Stimulated activated memory B cell treated with anti-CD40 and anti-IgM and Interleukin-4, amounts not matched to agents 10 μg/mL and 1 μg/mL and 100 μg/mL, for 72 hours (primary cell): ENCODE measurements at regions not wholly inside any gene's neighbourhood (a gene's known extent, or its start where the extent isn't known, plus 50 kb on each side); places are given as distances from the start of the nearest gene placed in this dataset.

ENCODE experiments used
- ATAC-seq: fragments of 150-1000 bp; cut with Tn5 transposase; 2 replicates; pipeline ENCODE4 v1.10.0; 2021
- H3K27ac Mint-ChIP-seq: one replicate; pipeline ENCODE4 v1.8.0; 2022; ENCODE audit warnings: mild to moderate bottlenecking, mixed read lengths
- H3K27me3 Mint-ChIP-seq: one replicate; pipeline ENCODE4 v1.8.0; 2022; ENCODE audit warnings: mixed read lengths
- H3K36me3 Mint-ChIP-seq: one replicate; pipeline ENCODE4 v1.8.0; 2022; ENCODE audit warnings: mixed read lengths
- H3K4me1 Mint-ChIP-seq: one replicate; pipeline ENCODE4 v1.8.0; 2022; ENCODE audit warnings: mixed read lengths
- H3K4me3 Mint-ChIP-seq: one replicate; pipeline ENCODE4 v1.8.0; 2022; ENCODE audit warnings: mild to moderate bottlenecking, moderate library complexity, mixed read lengths
- H3K9me3 Mint-ChIP-seq: one replicate; pipeline ENCODE4 v1.8.0; 2022; ENCODE audit warnings: mixed read lengths

DNA sequence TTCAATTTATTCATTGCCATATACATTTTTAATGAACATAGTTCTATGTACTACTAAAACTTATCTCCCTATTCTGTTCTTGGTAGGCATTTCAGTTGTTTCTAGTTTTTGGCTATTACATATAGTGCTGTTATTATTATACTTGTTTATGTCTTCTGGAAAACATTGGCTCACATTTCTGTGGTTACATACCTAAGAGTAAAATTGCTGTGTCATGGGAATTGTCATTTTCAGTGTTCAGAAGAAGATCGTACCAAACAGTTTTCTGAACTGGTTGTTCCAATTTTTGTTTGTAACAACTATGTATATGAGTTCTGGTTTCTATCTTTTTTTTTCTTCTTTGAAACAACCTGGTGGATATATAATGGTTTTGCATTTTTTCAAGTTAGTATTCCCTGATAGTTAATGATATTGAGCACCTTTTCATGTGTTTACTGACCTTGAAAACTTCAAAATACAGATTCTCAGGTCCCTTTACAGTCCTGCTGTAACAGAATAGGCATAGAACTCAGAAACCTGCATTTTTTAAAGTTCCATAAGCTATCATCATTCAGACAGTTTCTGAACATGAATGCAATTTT, 230.7 kb downstream of the JRKL start:
- H3K4me3 Mint-ChIP-seq, result no peak overlapping the region
- H3K4me1 Mint-ChIP-seq, result no peaks in the 10 kb centered on the region

GRCh38 chr11:96621161-96621560, 231.3 kb downstream of the JRKL start:
- no peak overlapping the region for H3K4me3 Mint-ChIP-seq
- H3K9me3 Mint-ChIP-seq, result peaks cover 7% of the 10 kb centered on the region
- no peak overlapping the region for H3K27ac Mint-ChIP-seq
- H3K36me3 Mint-ChIP-seq, result no peaks in the 10 kb centered on the region
- ATAC-seq, result no peak
- H3K4me1 Mint-ChIP-seq, result no peaks in the 10 kb centered on the region
- H3K27me3 Mint-ChIP-seq, result no peaks in the 10 kb centered on the region

More for the DNA sequence above, 230.7 kb downstream of the JRKL start:
- no peaks in the 10 kb centered on the region for H3K27me3 Mint-ChIP-seq
- H3K36me3 Mint-ChIP-seq, result no peaks in the 10 kb centered on the region
- H3K27ac Mint-ChIP-seq, result no peak overlapping the region
- no peak for ATAC-seq
- H3K9me3 Mint-ChIP-seq, result peaks cover under 1% of the 10 kb centered on the region

DNA sequence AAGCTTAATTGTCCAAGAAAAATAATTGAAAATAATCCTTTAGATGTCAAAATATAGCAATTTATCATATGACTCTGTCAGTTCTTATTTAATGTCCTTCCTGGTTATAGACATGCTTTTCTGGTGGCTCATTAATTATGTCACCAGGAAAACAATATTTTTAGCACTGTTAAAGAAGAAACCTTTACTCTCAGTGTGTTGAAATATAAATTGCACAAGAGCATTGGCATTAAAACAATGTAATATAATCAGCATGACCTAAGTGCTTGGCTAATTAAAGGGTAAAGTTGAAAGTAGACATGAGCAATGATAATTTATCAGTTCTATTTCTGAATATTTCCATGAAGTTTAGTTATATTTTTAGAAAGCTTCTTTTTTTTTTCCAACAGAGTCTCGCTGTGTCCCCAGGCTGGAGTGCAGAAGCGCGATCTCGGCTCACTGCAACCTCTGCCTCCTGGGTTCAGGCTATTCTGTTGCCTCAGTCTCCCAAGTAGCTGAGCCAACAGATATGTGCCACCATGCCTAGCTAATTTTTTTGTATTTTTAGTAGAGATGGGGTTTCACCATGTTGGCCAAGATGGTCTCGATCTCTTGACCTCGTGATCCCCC, 232.3 kb downstream of the JRKL start:
- no peaks in the 10 kb centered on the region for H3K4me1 Mint-ChIP-seq
- peaks cover 12% of the 10 kb centered on the region for H3K9me3 Mint-ChIP-seq
- no peak overlapping the region for H3K27ac Mint-ChIP-seq
- H3K27me3 Mint-ChIP-seq, result no peaks in the 10 kb centered on the region
- H3K4me3 Mint-ChIP-seq, result no peak overlapping the region
- no peaks in the 10 kb centered on the region for H3K36me3 Mint-ChIP-seq
- no peak for ATAC-seq

DNA sequence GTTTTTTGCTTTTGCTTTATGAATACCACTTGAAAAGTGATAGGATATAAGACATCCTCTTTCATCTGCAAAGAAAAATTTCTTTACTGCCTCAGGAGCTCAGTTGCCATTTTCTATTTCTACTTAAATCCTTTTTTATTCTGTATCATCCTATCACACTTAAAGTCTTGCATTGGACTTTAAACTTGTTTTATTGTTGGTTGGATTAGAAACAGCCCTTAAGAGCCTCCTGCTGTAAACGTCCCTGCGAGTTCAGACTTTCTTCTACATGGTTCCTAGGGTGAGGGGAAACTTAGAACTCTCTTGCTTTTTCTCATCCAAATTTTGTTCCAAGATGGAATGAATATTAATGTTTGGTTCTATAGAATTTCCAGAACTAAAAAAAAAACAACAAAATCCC, 234.3 kb downstream of the JRKL start:
- Mint-ChIP-seq H3K4me3 (no peak overlapping the region), H3K36me3 (no peaks in the 10 kb centered on the region), H3K27ac (no peak overlapping the region), H3K4me1 (no peaks in the 10 kb centered on the region), H3K27me3 (no peaks in the 10 kb centered on the region), H3K9me3 (peaks cover 12% of the 10 kb centered on the region)
- ATAC-seq, result no peak

GRCh38 chr11:96627376-96627775, 237.6 kb downstream of the JRKL start:
- ATAC-seq, result no peak
- no peak overlapping the region for H3K27ac Mint-ChIP-seq
- H3K4me1 Mint-ChIP-seq, result no peaks in the 10 kb centered on the region
- no peaks in the 10 kb centered on the region for H3K36me3 Mint-ChIP-seq
- H3K9me3 Mint-ChIP-seq, result peaks cover 17% of the 10 kb centered on the region
- H3K4me3 Mint-ChIP-seq, result no peak overlapping the region
- H3K27me3 Mint-ChIP-seq, result no peaks in the 10 kb centered on the region

- ATAC-seq, result no peak
- Mint-ChIP-seq H3K27ac (no peak overlapping the region), H3K27me3 (no peaks in the 10 kb centered on the region), H3K4me3 (no peak overlapping the region), H3K36me3 (no peaks in the 10 kb centered on the region), H3K9me3 (peaks cover 3% of the 10 kb centered on the region), H3K4me1 (no peaks in the 10 kb centered on the region)
Measured at GRCh38 chr11:96635655-96636054, 245.8 kb downstream of the JRKL start.

- peaks cover 2% of the 10 kb centered on the region for H3K9me3 Mint-ChIP-seq
- no peaks in the 10 kb centered on the region for H3K4me1 Mint-ChIP-seq
Measured at GRCh38 chr11:96641261-96641660, 251.4 kb downstream of the JRKL start.

GRCh38 chr11:96642583-96642982, 252.8 kb downstream of the JRKL start:
- H3K27me3 Mint-ChIP-seq, result no peaks in the 10 kb centered on the region
- H3K36me3 Mint-ChIP-seq, result no peaks in the 10 kb centered on the region
- no peaks in the 10 kb centered on the region for H3K4me1 Mint-ChIP-seq
- ATAC-seq, result no peak
- no peak overlapping the region for H3K27ac Mint-ChIP-seq
- H3K9me3 Mint-ChIP-seq, result peaks cover 2% of the 10 kb centered on the region
- H3K4me3 Mint-ChIP-seq, result no peak overlapping the region

More at GRCh38 chr11:96641261-96641660, 251.4 kb downstream of the JRKL start:
- ATAC-seq, result no peak
- H3K4me3 Mint-ChIP-seq, result no peak overlapping the region
- H3K27me3 Mint-ChIP-seq, result no peaks in the 10 kb centered on the region
- H3K27ac Mint-ChIP-seq, result no peak overlapping the region
- H3K36me3 Mint-ChIP-seq, result no peaks in the 10 kb centered on the region

- ATAC-seq, result no peak
- Mint-ChIP-seq H3K27ac (no peak overlapping the region), H3K9me3 (peaks cover 2% of the 10 kb centered on the region), H3K4me1 (no peaks in the 10 kb centered on the region), H3K4me3 (no peak overlapping the region), H3K27me3 (no peaks in the 10 kb centered on the region), H3K36me3 (no peaks in the 10 kb centered on the region)
Measured at GRCh38 chr11:96643173-96643572, 253.4 kb downstream of the JRKL start.

DNA sequence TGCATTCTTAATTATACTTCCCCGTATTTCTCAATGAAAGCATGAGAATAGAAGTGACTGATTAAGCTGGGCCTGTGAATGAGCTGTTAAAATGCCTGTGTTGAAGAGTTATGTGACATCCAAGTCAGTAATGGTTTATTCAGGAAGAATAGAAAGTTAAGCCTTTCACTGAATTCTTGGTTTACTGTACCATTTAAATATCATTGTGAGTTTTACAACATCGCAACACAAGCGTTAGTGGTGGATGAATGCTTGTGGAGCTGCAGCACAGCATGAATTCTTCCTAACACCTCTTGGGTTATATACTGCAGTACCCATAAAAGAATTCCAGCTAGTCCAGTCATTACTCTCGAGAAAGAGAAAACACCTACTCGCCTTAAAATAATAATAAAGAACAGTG, 257.8 kb downstream of the JRKL start:
- no peak for ATAC-seq
- Mint-ChIP-seq H3K27me3 (no peaks in the 10 kb centered on the region), H3K27ac (no peak overlapping the region), H3K4me3 (no peak overlapping the region), H3K36me3 (no peaks in the 10 kb centered on the region), H3K4me1 (no peaks in the 10 kb centered on the region), H3K9me3 (peaks cover 2% of the 10 kb centered on the region)

GRCh38 chr11:96648991-96649390, 259.2 kb downstream of the JRKL start:
- Mint-ChIP-seq H3K9me3 (no peaks in the 10 kb centered on the region), H3K27ac (no peak overlapping the region), H3K4me1 (no peaks in the 10 kb centered on the region), H3K27me3 (no peaks in the 10 kb centered on the region), H3K36me3 (no peaks in the 10 kb centered on the region), H3K4me3 (no peak overlapping the region)
- no peak for ATAC-seq

GRCh38 chr11:96652516-96652915, 262.7 kb downstream of the JRKL start:
- ATAC-seq, result no peak
- Mint-ChIP-seq H3K27me3 (no peaks in the 10 kb centered on the region), H3K4me1 (no peaks in the 10 kb centered on the region)

GRCh38 chr11:96655474-96655873, 265.7 kb downstream of the JRKL start:
- Mint-ChIP-seq H3K36me3 (no peaks in the 10 kb centered on the region), H3K4me3 (no peak overlapping the region), H3K4me1 (no peaks in the 10 kb centered on the region), H3K27me3 (no peaks in the 10 kb centered on the region), H3K9me3 (peaks cover 6% of the 10 kb centered on the region), H3K27ac (no peak overlapping the region)
- ATAC-seq, result no peak

More at GRCh38 chr11:96652516-96652915, 262.7 kb downstream of the JRKL start:
- Mint-ChIP-seq H3K36me3 (no peaks in the 10 kb centered on the region), H3K4me3 (no peak overlapping the region), H3K9me3 (peaks cover 2% of the 10 kb centered on the region), H3K27ac (no peak overlapping the region)

DNA sequence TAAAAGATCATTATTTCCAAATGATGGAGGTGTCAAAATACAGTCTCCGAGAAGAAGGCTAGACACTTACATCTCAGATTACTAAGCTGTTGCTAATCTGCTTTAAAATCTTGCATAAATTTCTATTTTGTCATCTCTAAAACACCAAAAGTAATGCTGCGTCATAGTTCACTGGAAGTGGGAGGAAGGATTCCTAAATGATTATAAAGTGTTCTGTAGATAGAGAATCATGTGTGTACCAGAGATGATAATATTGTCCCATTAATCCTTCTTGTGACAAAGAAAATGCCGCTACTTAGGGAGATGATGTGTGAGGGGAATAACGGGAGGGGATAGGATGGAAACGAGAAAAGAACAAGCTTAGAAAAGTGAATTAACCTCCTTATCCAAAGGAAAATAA, 268.6 kb downstream of the JRKL start:
- Mint-ChIP-seq H3K27ac (no peak overlapping the region), H3K9me3 (peaks cover 6% of the 10 kb centered on the region), H3K4me3 (no peak overlapping the region), H3K27me3 (no peaks in the 10 kb centered on the region), H3K36me3 (no peaks in the 10 kb centered on the region), H3K4me1 (no peaks in the 10 kb centered on the region)
- no peak for ATAC-seq

- no peak overlapping the region for H3K27ac Mint-ChIP-seq
- H3K27me3 Mint-ChIP-seq, result no peaks in the 10 kb centered on the region
- H3K4me3 Mint-ChIP-seq, result no peak overlapping the region
- H3K9me3 Mint-ChIP-seq, result no peaks in the 10 kb centered on the region
- ATAC-seq, result no peak
- no peaks in the 10 kb centered on the region for H3K4me1 Mint-ChIP-seq
- H3K36me3 Mint-ChIP-seq, result no peaks in the 10 kb centered on the region
Measured at GRCh38 chr11:96664110-96664509, 274.3 kb downstream of the JRKL start.

DNA sequence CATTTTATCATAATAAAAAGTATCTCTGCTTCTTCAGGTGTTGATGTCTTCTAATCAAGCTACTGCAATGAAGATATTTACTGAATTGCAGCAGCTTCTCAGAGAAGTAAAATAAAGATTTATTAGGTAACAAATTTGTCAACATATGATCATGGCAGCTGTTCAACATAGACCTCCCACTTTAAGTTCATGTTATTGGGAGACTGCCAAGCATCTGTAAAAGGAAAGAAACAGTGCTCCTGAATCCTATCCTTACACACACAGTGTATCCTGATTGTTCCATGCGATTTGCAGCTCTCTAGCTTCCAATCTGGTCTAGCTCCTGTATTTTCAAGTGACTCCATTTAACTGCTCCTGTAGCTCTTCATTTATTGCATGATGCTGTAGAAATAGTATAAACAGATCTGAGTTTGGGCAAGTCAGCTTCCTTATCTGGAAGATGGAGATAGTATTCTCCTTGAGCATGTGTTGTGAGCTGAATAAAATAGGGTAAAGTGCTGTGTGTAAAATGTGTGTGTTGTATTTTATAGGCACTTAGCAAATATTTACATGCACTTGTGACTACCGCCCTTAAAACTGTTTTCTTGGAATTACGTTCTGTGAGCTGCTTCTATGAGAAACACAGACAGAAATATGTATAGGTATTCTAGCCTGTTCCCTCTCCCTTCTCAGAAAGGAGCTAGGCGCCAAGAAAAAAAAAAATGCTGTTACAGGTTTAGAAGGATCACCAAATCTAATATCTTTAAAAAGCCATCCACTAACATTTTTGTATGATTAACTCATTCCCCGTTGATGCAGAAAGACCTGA, 290.6 kb downstream of the JRKL start:
- peaks cover 7% of the 10 kb centered on the region for H3K9me3 Mint-ChIP-seq
- no peak overlapping the region for H3K4me3 Mint-ChIP-seq
- no peaks in the 10 kb centered on the region for H3K27me3 Mint-ChIP-seq
- no peaks in the 10 kb centered on the region for H3K4me1 Mint-ChIP-seq
- no peak for ATAC-seq
- no peaks in the 10 kb centered on the region for H3K36me3 Mint-ChIP-seq
- no peak overlapping the region for H3K27ac Mint-ChIP-seq
